B cell (primary cell): ENCODE measurements at regions not wholly inside any gene's neighbourhood (a gene's known extent, or its start where the extent isn't known, plus 50 kb on each side); places are given as distances from the start of the nearest gene placed in this dataset.

Source experiments
- CTCF ChIP-seq: fragments of 200-600 bp; IDR thresholded peaks from one replicate; pipeline ENCODE4 v1.8.0; 2022; ENCODE audit warnings: antibody characterized with exemption, mild to moderate bottlenecking
- EZH2 ChIP-seq: IDR thresholded peaks from 2 replicates; pipeline ENCODE4 v1.6.1; 2012; ENCODE audit warnings: borderline replicate concordance, low read depth, mild to moderate bottlenecking, moderate library complexity, low read length; ENCODE audit not compliant: insufficient read depth, poor library complexity, severe bottlenecking

DNA sequence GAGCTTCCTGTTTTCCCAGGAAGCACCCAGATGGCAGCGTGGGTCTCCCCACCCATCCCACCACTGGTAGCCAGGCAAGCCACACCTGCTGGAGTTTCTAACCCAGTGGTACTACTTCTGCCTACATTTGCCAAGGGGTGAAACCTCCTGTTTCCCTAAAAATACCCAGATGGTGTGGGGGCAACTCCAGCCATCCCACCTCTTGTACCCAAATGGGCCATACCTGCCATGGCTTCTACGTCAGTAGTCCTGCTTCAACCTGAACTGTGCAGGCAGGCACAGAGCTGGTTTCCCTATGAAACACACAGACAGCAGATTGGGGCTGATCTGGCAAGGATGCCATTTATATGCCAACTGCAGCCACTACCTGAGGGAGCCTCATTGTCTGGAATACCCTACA, 809.4 kb upstream of the MIR17HG start:
- TF ChIP-seq CTCF: no peak
- no peak for TF ChIP-seq EZH2
